ENCODE measurements at regions not wholly inside any gene's neighbourhood (a gene's known extent, or its start where the extent isn't known, plus 50 kb on each side); places are given as distances from the start of the nearest gene placed in this dataset.

DNA sequence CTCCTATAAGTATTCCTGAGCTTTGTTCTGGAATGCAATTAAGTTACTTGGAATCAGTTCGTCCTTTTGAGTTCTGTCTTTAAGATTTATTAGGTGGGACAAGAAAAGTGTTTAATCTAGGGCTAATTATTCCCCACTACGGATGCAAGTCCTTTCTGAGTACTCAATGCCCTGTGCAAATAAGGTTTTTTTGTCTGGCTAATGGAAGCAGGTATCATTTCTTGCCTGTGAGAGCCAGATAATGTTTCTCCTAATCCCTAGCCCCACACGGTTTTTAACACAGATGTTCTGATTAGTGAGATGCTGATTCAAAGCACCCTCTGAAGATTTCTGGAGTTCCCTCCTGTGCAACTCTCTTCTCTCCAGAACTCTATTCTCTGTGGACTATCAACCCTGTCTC lies 296.6 kb upstream of the PRICKLE1 start:
- Histone ChIP-seq H3K27ac (no peak overlapping the region), H3K4me1 (no peaks in the 10 kb centered on the region), H3K36me3 (ENCODE audit: insufficient read depth in 1 of 2, low read depth in 1 of 2) (no peaks in the 10 kb centered on the region), H3K27me3 (ENCODE audit: insufficient read depth in 3 of 3, low read length in 2 of 3) (no peaks in the 10 kb centered on the region), H3K4me3 (no peak overlapping the region), H3K9me3 (peaks cover 7% of the 10 kb centered on the region)
- TF ChIP-seq, protein P1, sequence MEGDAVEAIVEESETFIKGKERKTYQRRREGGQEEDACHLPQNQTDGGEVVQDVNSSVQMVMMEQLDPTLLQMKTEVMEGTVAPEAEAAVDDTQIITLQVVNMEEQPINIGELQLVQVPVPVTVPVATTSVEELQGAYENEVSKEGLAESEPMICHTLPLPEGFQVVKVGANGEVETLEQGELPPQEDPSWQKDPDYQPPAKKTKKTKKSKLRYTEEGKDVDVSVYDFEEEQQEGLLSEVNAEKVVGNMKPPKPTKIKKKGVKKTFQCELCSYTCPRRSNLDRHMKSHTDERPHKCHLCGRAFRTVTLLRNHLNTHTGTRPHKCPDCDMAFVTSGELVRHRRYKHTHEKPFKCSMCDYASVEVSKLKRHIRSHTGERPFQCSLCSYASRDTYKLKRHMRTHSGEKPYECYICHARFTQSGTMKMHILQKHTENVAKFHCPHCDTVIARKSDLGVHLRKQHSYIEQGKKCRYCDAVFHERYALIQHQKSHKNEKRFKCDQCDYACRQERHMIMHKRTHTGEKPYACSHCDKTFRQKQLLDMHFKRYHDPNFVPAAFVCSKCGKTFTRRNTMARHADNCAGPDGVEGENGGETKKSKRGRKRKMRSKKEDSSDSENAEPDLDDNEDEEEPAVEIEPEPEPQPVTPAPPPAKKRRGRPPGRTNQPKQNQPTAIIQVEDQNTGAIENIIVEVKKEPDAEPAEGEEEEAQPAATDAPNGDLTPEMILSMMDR (IDR thresholded peaks at IDR 0.05) = no peak
- no peak for ATAC-seq
- intact Hi-C loops (cut with DNase I) = no loop called here
- WGBS, 3 donors = 32 to 50% (median 38%) methylated on average over 3 of the region's 3 CpGs
- DNase-seq = no peak

GRCh38 chr12:42885677-42886076 lies 296.1 kb upstream of the PRICKLE1 start:
- TF ChIP-seq, protein P1 (IDR thresholded peaks at IDR 0.05) = no peak
- Histone ChIP-seq H3K27me3 (ENCODE audit: insufficient read depth in 3 of 3, low read length in 2 of 3) (no peaks in the 10 kb centered on the region), H3K4me3 (no peak overlapping the region), H3K4me1 (no peaks in the 10 kb centered on the region), H3K9me3 (peaks cover 7% of the 10 kb centered on the region), H3K27ac (no peak overlapping the region), H3K36me3 (ENCODE audit: insufficient read depth in 1 of 2, low read depth in 1 of 2) (no peaks in the 10 kb centered on the region)
- no peak for ATAC-seq
- no peak for DNase-seq
- intact Hi-C loops (cut with DNase I) = no loop called here
- 91 to 97% (median 94%) methylated on average over 2 of the region's 2 CpGs for whole genome bisulfite sequencing, 3 donors

GRCh38 chr12:42884116-42884515 lies 294.6 kb upstream of the PRICKLE1 start:
- DNase-seq (no peak), ATAC-seq (no peak)
- intact Hi-C loops (cut with DNase I) = no loop called here
- peaks cover 2% of the 10 kb centered on the region for H3K9me3 ChIP-seq
- WGBS, 3 donors = 91 to 97% (median 92%) methylated on average over 4 of the region's 4 CpGs
- TF ChIP-seq, protein P1 (IDR thresholded peaks at IDR 0.05) = no peak
- no peak overlapping the region for H3K4me3 ChIP-seq
- no peak overlapping the region for H3K27ac ChIP-seq
- no peaks in the 10 kb centered on the region for H3K36me3 ChIP-seq (ENCODE audit: insufficient read depth in 1 of 2, low read depth in 1 of 2)
- H3K27me3 ChIP-seq (ENCODE audit: insufficient read depth in 3 of 3, low read length in 2 of 3) = no peaks in the 10 kb centered on the region
- no peaks in the 10 kb centered on the region for H3K4me1 ChIP-seq

DNA sequence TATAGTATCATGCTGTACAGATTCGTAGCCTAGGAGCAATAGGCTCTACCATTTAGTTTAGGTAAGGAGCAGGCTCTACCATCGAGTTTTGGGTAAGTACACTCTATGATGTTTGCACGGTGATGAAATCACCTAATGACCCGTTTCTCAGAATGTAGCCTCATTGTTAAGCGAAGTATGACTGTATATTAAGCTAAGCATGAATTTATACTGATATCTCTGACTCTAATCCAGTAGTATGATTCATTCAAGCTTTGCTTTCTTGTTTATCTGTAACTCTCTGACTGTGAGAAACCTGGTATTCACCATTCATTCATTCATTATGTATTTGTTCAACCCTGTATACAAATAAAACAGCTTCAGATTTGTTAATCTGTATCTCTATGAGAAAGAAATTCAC lies 283.9 kb upstream of the PRICKLE1 start:
- H3K27me3 ChIP-seq (ENCODE audit: insufficient read depth in 3 of 3, low read length in 2 of 3) = no peaks in the 10 kb centered on the region
- ATAC-seq (no peak), DNase-seq (no peak)
- H3K36me3 ChIP-seq (ENCODE audit: insufficient read depth in 1 of 2, low read depth in 1 of 2) = no peaks in the 10 kb centered on the region
- intact Hi-C loops (cut with DNase I) = no loop called here
- H3K27ac ChIP-seq = no peak overlapping the region
- no peaks in the 10 kb centered on the region for H3K4me1 ChIP-seq
- no peak overlapping the region for H3K4me3 ChIP-seq
- H3K9me3 ChIP-seq = no peaks in the 10 kb centered on the region
- WGBS, 3 donors = 90 to 93% (median 93%) methylated on average over 5 of the region's 5 CpGs
- TF ChIP-seq, protein P1 (IDR thresholded peaks at IDR 0.05) = no peak

GRCh38 chr12:42871816-42872215 lies 282.3 kb upstream of the PRICKLE1 start:
- no peak for ATAC-seq

More at GRCh38 chr12:42871816-42872215, 282.3 kb upstream of the PRICKLE1 start:
- no peak overlapping the region for H3K27ac ChIP-seq
- TF ChIP-seq, protein P1 (IDR thresholded peaks at IDR 0.05) = no peak
- H3K9me3 ChIP-seq = no peaks in the 10 kb centered on the region
- no peak for DNase-seq
- intact Hi-C loops (cut with DNase I) = no loop called here
- no peaks in the 10 kb centered on the region for H3K36me3 ChIP-seq (ENCODE audit: insufficient read depth in 1 of 2, low read depth in 1 of 2)
- H3K4me1 ChIP-seq = no peaks in the 10 kb centered on the region
- no peaks in the 10 kb centered on the region for H3K27me3 ChIP-seq (ENCODE audit: insufficient read depth in 3 of 3, low read length in 2 of 3)
- 57 to 89% (median 69%) methylated on average over 3 of the region's 3 CpGs for WGBS, 3 donors
- H3K4me3 ChIP-seq = no peak overlapping the region
